ENCODE measurements at regions not wholly inside any gene's neighbourhood (a gene's known extent, or its start where the extent isn't known, plus 50 kb on each side); places are given as distances from the start of the nearest gene placed in this dataset.

DNA sequence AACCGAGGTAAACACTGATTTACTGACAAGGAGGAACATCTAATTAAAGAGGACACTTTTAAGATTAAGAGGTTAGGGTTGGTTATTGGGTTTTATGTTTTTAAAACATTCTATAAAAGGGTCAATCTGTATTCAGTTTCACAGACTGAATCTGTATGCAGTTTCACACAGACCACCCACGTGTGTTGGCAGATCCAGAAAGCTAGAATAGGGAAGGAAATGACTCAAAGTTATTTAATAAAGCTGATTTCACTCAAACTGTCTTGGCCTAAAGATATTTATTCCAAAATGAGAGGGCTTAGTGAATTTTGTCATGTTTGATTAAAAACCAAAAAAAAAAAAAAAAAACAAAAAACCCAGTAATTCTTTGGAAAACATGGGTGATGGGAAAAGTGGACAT is 140.2 kb downstream of the SLC24A2 start:
- Histone ChIP-seq H3K9ac (ENCODE audit: extremely low read depth, low read length, poor library complexity, severe bottlenecking) (no peak overlapping the region), H3K4me1 (ENCODE audit: control insufficient read depth, insufficient read depth, low read length) (no peaks in the 10 kb centered on the region), H3K27ac (ENCODE audit: low read depth, low read length) (no peak overlapping the region), H3K36me3 (ENCODE audit: control insufficient read depth, insufficient read depth, low read length) (no peaks in the 10 kb centered on the region), H3K27me3 (ENCODE audit: control insufficient read depth, insufficient read depth, low read length, poor library complexity, severe bottlenecking) (peaks cover 3% of the 10 kb centered on the region), H3K4me3 (ENCODE audit: low read length) (no peak overlapping the region), H3K9me3 (ENCODE audit: control insufficient read depth, low read length) (no peaks in the 10 kb centered on the region)
- 80 to 100% methylated on average over 2 of the region's 2 CpGs for WGBS, 2 experiments (ENCODE audit: insufficient coverage in 1 of 2, insufficient read length in 1 of 2)
- Mint-ChIP-seq H3K9me3 (no peaks in the 10 kb centered on the region), H3K27ac (no peak overlapping the region), H3K4me3 (no peak overlapping the region), H3K27me3 (ENCODE audit: insufficient read depth) (no peaks in the 10 kb centered on the region), H3K4me1 (no peaks in the 10 kb centered on the region), H3K36me3 (ENCODE audit: low read depth) (no peaks in the 10 kb centered on the region)
- DNase-seq = no peak
- TF ChIP-seq, protein P1, sequence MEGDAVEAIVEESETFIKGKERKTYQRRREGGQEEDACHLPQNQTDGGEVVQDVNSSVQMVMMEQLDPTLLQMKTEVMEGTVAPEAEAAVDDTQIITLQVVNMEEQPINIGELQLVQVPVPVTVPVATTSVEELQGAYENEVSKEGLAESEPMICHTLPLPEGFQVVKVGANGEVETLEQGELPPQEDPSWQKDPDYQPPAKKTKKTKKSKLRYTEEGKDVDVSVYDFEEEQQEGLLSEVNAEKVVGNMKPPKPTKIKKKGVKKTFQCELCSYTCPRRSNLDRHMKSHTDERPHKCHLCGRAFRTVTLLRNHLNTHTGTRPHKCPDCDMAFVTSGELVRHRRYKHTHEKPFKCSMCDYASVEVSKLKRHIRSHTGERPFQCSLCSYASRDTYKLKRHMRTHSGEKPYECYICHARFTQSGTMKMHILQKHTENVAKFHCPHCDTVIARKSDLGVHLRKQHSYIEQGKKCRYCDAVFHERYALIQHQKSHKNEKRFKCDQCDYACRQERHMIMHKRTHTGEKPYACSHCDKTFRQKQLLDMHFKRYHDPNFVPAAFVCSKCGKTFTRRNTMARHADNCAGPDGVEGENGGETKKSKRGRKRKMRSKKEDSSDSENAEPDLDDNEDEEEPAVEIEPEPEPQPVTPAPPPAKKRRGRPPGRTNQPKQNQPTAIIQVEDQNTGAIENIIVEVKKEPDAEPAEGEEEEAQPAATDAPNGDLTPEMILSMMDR (conservative IDR thresholded peaks at IDR 0.05) = no peak

DNA sequence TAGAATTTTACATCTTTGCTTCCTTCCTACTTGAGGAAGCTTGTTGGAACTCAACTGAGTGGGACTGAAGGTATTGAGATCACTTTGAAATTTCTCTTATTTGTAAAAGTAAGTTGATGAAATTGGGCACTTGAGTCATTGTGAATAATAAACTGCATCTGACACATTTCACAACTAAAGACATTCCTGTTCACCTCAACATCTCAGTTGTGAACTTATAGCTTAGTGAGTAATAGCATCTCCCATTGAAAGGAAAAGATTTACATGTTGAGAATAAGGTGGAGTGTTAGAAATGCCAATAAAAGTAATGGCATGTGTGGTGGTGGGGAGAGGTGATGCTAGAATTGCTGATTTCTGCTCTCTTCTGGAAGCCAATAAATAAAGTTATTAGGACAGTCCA is 145.0 kb downstream of the SLC24A2 start:
- no peak overlapping the region for H3K4me3 ChIP-seq (ENCODE audit: low read length)
- TF ChIP-seq, protein P1 (conservative IDR thresholded peaks at IDR 0.05) = no peak
- no peaks in the 10 kb centered on the region for H3K9me3 Mint-ChIP-seq
- H3K4me1 ChIP-seq (ENCODE audit: control insufficient read depth, insufficient read depth, low read length) = no peaks in the 10 kb centered on the region
- DNase-seq = no peak
- H3K4me3 Mint-ChIP-seq = no peak overlapping the region
- no peak overlapping the region for H3K9ac ChIP-seq (ENCODE audit: extremely low read depth, low read length, poor library complexity, severe bottlenecking)
- H3K27me3 ChIP-seq (ENCODE audit: control insufficient read depth, insufficient read depth, low read length, poor library complexity, severe bottlenecking) = peaks cover 3% of the 10 kb centered on the region
- no peaks in the 10 kb centered on the region for H3K36me3 ChIP-seq (ENCODE audit: control insufficient read depth, insufficient read depth, low read length)
- H3K27me3 Mint-ChIP-seq (ENCODE audit: insufficient read depth) = no peaks in the 10 kb centered on the region
- H3K36me3 Mint-ChIP-seq (ENCODE audit: low read depth) = no peaks in the 10 kb centered on the region
- H3K27ac Mint-ChIP-seq = no peak overlapping the region
- H3K4me1 Mint-ChIP-seq = no peaks in the 10 kb centered on the region
- H3K27ac ChIP-seq (ENCODE audit: low read depth, low read length) = no peak overlapping the region
- no peaks in the 10 kb centered on the region for H3K9me3 ChIP-seq (ENCODE audit: control insufficient read depth, low read length)

DNA sequence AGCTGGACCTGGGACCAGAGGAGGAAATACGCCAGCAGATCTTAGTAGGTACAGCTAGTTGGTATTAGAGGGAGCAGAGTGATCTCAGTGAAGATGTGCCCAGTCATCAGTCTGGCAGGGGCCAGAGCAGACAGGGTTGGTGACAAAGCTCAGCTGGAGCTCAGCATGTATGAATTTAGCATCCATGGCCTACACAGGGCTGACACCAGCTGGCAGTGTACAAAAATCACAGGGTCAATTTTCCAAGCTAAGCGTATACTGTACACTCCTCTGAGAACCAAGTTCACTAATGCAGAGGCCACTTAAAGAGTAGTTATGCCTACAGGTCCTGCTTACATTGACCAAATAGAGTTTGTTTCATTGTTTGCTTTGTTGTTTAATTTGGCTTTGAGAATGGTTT is 146.6 kb downstream of the SLC24A2 start:
- H3K27me3 ChIP-seq (ENCODE audit: control insufficient read depth, insufficient read depth, low read length, poor library complexity, severe bottlenecking) = no peaks in the 10 kb centered on the region
- 91 to 100% methylated on average over 1 to 2 of the region's 2 CpGs for WGBS, 2 experiments (ENCODE audit: insufficient coverage in 1 of 2, insufficient read length in 1 of 2)
- TF ChIP-seq, protein P1 (conservative IDR thresholded peaks at IDR 0.05) = no peak
- no peak for DNase-seq
- no peak overlapping the region for H3K27ac ChIP-seq (ENCODE audit: low read depth, low read length)
- H3K4me1 Mint-ChIP-seq = peaks cover 5% of the 10 kb centered on the region
- no peak overlapping the region for H3K4me3 ChIP-seq (ENCODE audit: low read length)
- H3K4me3 Mint-ChIP-seq = no peak overlapping the region
- H3K9me3 Mint-ChIP-seq = no peaks in the 10 kb centered on the region
- no peaks in the 10 kb centered on the region for H3K4me1 ChIP-seq (ENCODE audit: control insufficient read depth, insufficient read depth, low read length)
- H3K27me3 Mint-ChIP-seq (ENCODE audit: insufficient read depth) = no peaks in the 10 kb centered on the region
- no peaks in the 10 kb centered on the region for H3K36me3 ChIP-seq (ENCODE audit: control insufficient read depth, insufficient read depth, low read length)
- no peak overlapping the region for H3K9ac ChIP-seq (ENCODE audit: extremely low read depth, low read length, poor library complexity, severe bottlenecking)
- no peak overlapping the region for H3K27ac Mint-ChIP-seq
- no peaks in the 10 kb centered on the region for H3K9me3 ChIP-seq (ENCODE audit: control insufficient read depth, low read length)
- no peaks in the 10 kb centered on the region for H3K36me3 Mint-ChIP-seq (ENCODE audit: low read depth)

Measured in endodermal cell (in vitro differentiated cells).